Epithelial cell of esophagus (primary cell): ENCODE measurements at regions not wholly inside any gene's neighbourhood (a gene's known extent, or its start where the extent isn't known, plus 50 kb on each side); places are given as distances from the start of the nearest gene placed in this dataset.

Experiments used
- DNase-seq: peaks from one replicate; pipeline ENCODE4 v3.0.0; 2010; ENCODE audit warnings: low read depth
- H3K4me3 ChIP-seq: 2 replicates; pipeline ENCODE4 v1.5.1; 2011; ENCODE audit warnings: mild to moderate bottlenecking, low read length, control low read depth
- CTCF ChIP-seq: IDR thresholded peaks from 2 replicates; pipeline ENCODE4 v1.5.1; 2011; ENCODE audit warnings: low read depth, mild to moderate bottlenecking, low read length, control low read depth, inconsistent platforms; ENCODE audit not compliant: insufficient read depth; ENCODE audit errors: missing control alignments

DNA sequence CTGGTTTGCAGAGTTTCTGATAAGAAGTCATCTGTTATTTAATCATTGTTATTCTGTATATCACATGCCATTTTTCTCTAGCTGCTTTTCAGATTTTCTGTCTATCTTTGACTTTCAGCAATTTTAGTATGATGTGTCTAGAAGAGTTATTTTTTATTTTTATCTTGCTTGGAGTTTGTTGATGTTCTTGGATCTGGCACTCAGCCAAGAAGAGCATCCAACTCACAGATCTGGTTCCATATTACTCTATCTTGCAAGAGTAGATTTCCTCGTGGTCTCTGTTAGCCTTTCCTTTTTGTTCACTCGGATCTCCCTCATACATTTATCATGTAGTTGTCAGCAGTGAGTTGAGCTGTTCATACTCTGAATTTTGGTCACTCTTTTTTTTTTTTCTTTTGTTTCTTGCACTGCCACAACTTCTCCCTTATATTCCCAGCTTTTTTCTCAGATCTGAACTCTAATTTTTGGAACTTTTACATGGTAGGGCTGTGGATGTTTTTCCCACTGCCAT, 54.8 kb upstream of the CALCR start:
- TF ChIP-seq CTCF, result no peak
- DNase-seq, result peak; percentile 2
- no peak overlapping the region for H3K4me3 ChIP-seq

DNA sequence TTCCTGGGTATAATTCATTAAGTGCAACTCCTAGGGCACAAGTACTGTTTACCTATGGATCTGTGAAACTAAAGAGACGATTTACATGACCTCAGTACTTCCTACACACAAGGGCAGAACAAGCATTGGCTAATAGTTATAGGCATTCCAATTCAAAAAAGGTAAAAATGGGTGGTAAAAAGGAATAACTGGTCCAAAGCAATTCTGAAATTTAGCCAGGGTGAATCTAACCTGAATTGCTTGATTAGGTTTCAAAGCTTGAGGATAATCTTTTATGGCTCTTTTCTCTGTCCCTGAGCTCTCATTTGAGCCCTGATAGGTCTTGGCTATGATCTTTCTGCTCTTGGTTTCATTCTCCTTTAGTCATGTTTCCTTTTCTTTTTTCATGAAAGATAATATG, 52.3 kb upstream of the CALCR start:
- no peak for DNase-seq
- TF ChIP-seq CTCF, result no peak
- H3K4me3 ChIP-seq, result no peak overlapping the region
